ENCODE measurements at regions not wholly inside any gene's neighbourhood (a gene's known extent, or its start where the extent isn't known, plus 50 kb on each side); places are given as distances from the start of the nearest gene placed in this dataset.

DNA sequence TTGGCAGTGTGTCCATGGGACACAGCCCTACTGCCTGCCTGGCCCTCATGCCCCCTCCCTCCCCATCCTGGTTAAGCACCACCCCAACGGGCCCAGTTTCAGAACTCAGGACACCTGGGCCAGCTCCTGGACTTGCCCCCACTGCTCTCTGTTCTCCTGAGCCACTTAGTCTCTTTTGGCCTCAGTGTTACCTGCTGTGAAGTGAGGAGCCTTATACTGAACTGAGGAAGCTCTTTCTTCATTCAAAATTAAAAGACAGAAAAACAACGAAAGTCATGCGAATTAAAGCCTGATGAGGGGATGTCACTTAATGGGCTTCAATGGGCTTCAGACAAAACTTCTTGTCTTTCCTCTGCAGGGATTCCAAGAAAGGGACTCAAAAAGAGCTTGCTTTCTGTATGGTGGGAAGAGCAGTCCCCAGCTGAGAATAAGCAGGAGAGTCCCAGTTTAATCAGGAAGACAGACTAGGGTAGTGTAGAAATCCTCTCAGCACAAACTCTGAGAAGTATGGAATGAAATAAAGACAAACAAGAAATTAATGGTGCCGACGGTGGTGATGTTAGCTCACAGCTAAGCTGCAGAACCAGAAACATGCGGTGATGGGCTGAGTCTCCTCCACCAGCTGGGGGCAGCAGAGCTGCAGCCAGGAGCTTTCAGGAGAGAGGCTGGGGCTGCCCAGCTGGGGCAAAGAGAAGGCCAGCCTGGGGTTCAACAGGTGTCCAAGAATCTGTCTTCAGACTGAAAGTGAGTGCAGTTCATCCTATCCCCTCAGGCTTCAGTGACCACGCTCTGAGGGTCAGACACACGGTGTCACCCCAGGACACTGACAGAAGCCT, 101.0 kb downstream of the GGTLC2 start:
- TF ChIP-seq, protein P1, sequence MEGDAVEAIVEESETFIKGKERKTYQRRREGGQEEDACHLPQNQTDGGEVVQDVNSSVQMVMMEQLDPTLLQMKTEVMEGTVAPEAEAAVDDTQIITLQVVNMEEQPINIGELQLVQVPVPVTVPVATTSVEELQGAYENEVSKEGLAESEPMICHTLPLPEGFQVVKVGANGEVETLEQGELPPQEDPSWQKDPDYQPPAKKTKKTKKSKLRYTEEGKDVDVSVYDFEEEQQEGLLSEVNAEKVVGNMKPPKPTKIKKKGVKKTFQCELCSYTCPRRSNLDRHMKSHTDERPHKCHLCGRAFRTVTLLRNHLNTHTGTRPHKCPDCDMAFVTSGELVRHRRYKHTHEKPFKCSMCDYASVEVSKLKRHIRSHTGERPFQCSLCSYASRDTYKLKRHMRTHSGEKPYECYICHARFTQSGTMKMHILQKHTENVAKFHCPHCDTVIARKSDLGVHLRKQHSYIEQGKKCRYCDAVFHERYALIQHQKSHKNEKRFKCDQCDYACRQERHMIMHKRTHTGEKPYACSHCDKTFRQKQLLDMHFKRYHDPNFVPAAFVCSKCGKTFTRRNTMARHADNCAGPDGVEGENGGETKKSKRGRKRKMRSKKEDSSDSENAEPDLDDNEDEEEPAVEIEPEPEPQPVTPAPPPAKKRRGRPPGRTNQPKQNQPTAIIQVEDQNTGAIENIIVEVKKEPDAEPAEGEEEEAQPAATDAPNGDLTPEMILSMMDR (IDR thresholded peaks at IDR 0.05) = no peak
- no peak for TF ChIP-seq POLR2A (IDR thresholded peaks at IDR 0.05)

Measured in ovary (tissue), 3 donors.